ENCODE measurements at regions not wholly inside any gene's neighbourhood (a gene's known extent, or its start where the extent isn't known, plus 50 kb on each side); places are given as distances from the start of the nearest gene placed in this dataset.

- DNase-seq (ENCODE audit: missing footprints) (no peak), ATAC-seq (no peak)
- intact Hi-C loops (cut with DNase I), result no loop called here
Observed at GRCh38 chr14:79989990-79990389, 221.3 kb downstream of the DIO2 start.

- intact Hi-C loops (cut with DNase I), result no loop called here
- DNase-seq (ENCODE audit: missing footprints), result no peak
- ATAC-seq, result no peak
Observed at GRCh38 chr14:79986251-79986650, 225.1 kb downstream of the DIO2 start.

- no peak for ATAC-seq
Observed at GRCh38 chr14:79972230-79972629, 239.1 kb downstream of the DIO2 start.

GRCh38 chr14:79971330-79971729 is 240.0 kb downstream of the DIO2 start:
- intact Hi-C loops (cut with DNase I), result no loop called here
- DNase-seq (ENCODE audit: missing footprints), result no peak
- ATAC-seq, result no peak

More at GRCh38 chr14:79972230-79972629, 239.1 kb downstream of the DIO2 start:
- no peak for DNase-seq (ENCODE audit: missing footprints)
- intact Hi-C loops (cut with DNase I), result no loop called here

- ATAC-seq, result peak; percentile 23
- intact Hi-C loops (cut with DNase I), result no loop called here
- DNase-seq (ENCODE audit: missing footprints), result no peak
Observed at GRCh38 chr14:79967453-79967852, 243.9 kb downstream of the DIO2 start.

- intact Hi-C loops (cut with DNase I), result no loop called here
- no peak for DNase-seq (ENCODE audit: missing footprints)
- ATAC-seq, result no peak
Observed at GRCh38 chr14:79967001-79967400, 244.3 kb downstream of the DIO2 start.

- DNase-seq (ENCODE audit: missing footprints), result no peak
- intact Hi-C loops (cut with DNase I), result no loop called here
- no peak for ATAC-seq
Observed at GRCh38 chr14:79965896-79966295, 245.4 kb downstream of the DIO2 start.

GRCh38 chr14:79961197-79961596 is 250.1 kb downstream of the DIO2 start:
- no peak for DNase-seq (ENCODE audit: missing footprints)
- ATAC-seq, result no peak
- intact Hi-C loops (cut with DNase I), result no loop called here

GRCh38 chr14:79960288-79960687 is 251.0 kb downstream of the DIO2 start:
- no peak for ATAC-seq
- no peak for DNase-seq (ENCODE audit: missing footprints)
- intact Hi-C loops (cut with DNase I), result no loop called here

- no peak for ATAC-seq
- intact Hi-C loops (cut with DNase I), result no loop called here
- DNase-seq (ENCODE audit: missing footprints), result no peak
Observed at GRCh38 chr14:79951572-79951971, 259.7 kb downstream of the DIO2 start.

- intact Hi-C loops (cut with DNase I), result no loop called here
- ATAC-seq, result no peak
- DNase-seq (ENCODE audit: missing footprints), result no peak
Observed at GRCh38 chr14:79949906-79950305, 261.4 kb downstream of the DIO2 start.

GRCh38 chr14:79947440-79948054 is 263.8 kb downstream of the DIO2 start:
- intact Hi-C loops (cut with DNase I), result no loop called here
- DNase-seq (ENCODE audit: missing footprints) (no peak), ATAC-seq (no peak)

GRCh38 chr14:79939235-79939634 is 272.1 kb downstream of the DIO2 start:
- DNase-seq (ENCODE audit: missing footprints) (no peak), ATAC-seq (no peak)
- intact Hi-C loops (cut with DNase I), result no loop called here

- intact Hi-C loops (cut with DNase I), result no loop called here
- no peak for DNase-seq (ENCODE audit: missing footprints)
- ATAC-seq, result no peak
Observed at GRCh38 chr14:79938185-79938584, 273.1 kb downstream of the DIO2 start.

GRCh38 chr14:79937433-79937832 is 273.9 kb downstream of the DIO2 start:
- no peak for ATAC-seq
- intact Hi-C loops (cut with DNase I), result no loop called here
- no peak for DNase-seq (ENCODE audit: missing footprints)

GRCh38 chr14:79924551-79924950 is 286.8 kb downstream of the DIO2 start:
- DNase-seq (ENCODE audit: missing footprints) (no peak), ATAC-seq (no peak)
- intact Hi-C loops (cut with DNase I), result no loop called here

- intact Hi-C loops (cut with DNase I), result no loop called here
- ATAC-seq (no peak), DNase-seq (ENCODE audit: missing footprints) (peak; percentile 63)
Observed at GRCh38 chr14:79920180-79920692, 291.1 kb downstream of the DIO2 start.
